ENCODE measurements at regions not wholly inside any gene's neighbourhood (a gene's known extent, or its start where the extent isn't known, plus 50 kb on each side); places are given as distances from the start of the nearest gene placed in this dataset.

DNA sequence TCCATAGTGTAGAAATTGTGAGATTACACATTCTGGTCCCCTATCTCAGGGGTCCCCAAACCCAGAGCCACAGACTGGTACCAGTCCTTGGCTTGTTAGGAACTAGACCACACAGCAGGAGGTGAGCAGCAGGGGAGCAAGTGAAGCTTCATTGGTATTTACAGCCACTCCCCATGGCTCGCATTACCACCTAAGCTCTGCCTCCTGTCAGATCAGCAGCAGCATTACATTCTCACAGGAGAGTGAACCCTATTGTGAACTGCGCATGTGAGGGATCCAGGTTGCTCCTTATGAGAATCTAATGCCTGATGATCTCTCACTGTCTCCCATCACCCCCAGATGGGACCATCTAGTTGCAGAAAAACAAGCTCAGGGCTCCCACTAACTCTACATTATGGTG, 229.7 kb upstream of the IRF2BP2 start:
- TF ChIP-seq POLR2AphosphoS5 (IDR thresholded peaks at IDR 0.05; ENCODE audit: low read depth, low read length) = no peak
- TF ChIP-seq, protein P1, sequence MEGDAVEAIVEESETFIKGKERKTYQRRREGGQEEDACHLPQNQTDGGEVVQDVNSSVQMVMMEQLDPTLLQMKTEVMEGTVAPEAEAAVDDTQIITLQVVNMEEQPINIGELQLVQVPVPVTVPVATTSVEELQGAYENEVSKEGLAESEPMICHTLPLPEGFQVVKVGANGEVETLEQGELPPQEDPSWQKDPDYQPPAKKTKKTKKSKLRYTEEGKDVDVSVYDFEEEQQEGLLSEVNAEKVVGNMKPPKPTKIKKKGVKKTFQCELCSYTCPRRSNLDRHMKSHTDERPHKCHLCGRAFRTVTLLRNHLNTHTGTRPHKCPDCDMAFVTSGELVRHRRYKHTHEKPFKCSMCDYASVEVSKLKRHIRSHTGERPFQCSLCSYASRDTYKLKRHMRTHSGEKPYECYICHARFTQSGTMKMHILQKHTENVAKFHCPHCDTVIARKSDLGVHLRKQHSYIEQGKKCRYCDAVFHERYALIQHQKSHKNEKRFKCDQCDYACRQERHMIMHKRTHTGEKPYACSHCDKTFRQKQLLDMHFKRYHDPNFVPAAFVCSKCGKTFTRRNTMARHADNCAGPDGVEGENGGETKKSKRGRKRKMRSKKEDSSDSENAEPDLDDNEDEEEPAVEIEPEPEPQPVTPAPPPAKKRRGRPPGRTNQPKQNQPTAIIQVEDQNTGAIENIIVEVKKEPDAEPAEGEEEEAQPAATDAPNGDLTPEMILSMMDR (IDR thresholded peaks at IDR 0.05) = no peak
- TF ChIP-seq, protein P2, sequence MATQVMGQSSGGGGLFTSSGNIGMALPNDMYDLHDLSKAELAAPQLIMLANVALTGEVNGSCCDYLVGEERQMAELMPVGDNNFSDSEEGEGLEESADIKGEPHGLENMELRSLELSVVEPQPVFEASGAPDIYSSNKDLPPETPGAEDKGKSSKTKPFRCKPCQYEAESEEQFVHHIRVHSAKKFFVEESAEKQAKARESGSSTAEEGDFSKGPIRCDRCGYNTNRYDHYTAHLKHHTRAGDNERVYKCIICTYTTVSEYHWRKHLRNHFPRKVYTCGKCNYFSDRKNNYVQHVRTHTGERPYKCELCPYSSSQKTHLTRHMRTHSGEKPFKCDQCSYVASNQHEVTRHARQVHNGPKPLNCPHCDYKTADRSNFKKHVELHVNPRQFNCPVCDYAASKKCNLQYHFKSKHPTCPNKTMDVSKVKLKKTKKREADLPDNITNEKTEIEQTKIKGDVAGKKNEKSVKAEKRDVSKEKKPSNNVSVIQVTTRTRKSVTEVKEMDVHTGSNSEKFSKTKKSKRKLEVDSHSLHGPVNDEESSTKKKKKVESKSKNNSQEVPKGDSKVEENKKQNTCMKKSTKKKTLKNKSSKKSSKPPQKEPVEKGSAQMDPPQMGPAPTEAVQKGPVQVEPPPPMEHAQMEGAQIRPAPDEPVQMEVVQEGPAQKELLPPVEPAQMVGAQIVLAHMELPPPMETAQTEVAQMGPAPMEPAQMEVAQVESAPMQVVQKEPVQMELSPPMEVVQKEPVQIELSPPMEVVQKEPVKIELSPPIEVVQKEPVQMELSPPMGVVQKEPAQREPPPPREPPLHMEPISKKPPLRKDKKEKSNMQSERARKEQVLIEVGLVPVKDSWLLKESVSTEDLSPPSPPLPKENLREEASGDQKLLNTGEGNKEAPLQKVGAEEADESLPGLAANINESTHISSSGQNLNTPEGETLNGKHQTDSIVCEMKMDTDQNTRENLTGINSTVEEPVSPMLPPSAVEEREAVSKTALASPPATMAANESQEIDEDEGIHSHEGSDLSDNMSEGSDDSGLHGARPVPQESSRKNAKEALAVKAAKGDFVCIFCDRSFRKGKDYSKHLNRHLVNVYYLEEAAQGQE (IDR thresholded peaks at IDR 0.05; ENCODE audit: low read depth, low read length) = no peak
- no peak for TF ChIP-seq TCF12 (IDR thresholded peaks at IDR 0.05)
- no peak for TF ChIP-seq TAF1 (IDR thresholded peaks at IDR 0.05; ENCODE audit: borderline replicate concordance, low read depth, low read length)

Measured in SK-N-SH (cell line).